ENCODE measurements at regions not wholly inside any gene's neighbourhood (a gene's known extent, or its start where the extent isn't known, plus 50 kb on each side); places are given as distances from the start of the nearest gene placed in this dataset.

DNA sequence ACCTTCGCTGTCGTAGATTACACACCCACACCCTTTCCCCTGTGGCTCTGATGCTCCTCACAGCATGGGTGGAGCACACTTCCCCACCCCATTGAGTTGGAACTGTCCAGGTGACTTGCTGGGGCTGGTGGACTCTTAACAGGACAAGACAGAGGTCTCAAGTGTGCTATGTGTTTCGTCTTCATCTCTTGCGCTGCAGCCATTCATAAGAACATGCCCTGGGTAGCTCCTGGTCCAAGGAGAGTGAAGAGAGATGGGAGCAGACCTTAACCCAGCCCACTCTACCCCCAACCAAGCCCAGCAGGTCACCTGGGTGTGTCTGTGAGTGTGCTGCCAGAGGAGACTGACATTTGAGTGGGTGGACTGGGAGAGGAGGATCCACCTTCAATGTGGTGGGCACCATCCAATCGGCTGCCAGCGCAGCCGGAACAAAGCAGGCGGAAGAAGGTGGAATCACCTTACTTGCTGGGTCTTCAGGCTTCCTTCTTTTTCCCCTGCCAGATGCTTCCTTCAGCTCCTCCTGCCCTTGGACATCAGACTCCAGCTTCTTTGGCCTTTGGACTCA lies 112.4 kb downstream of the HTR5A start:
- no peak for DNase-seq

DNA sequence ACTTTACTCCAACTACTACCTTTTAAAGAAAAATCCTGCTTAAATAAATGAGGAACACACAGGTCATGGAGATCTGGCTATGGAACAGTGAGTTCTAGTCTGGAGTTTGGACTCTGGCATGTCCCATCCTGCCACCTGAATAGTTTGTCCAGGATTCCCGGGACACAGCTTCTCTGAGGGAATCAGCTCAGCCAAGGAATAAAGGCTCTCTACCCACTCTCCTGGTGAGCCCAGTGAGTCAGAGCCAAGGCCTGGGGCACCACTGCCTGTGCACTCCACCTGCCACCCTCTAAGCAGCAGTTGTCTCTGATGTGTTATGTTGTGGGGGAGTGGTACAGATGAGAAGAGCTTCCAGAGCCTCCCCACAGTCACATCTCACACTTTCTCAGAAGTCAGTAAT lies 113.5 kb downstream of the HTR5A start:
- DNase-seq: no peak

DNA sequence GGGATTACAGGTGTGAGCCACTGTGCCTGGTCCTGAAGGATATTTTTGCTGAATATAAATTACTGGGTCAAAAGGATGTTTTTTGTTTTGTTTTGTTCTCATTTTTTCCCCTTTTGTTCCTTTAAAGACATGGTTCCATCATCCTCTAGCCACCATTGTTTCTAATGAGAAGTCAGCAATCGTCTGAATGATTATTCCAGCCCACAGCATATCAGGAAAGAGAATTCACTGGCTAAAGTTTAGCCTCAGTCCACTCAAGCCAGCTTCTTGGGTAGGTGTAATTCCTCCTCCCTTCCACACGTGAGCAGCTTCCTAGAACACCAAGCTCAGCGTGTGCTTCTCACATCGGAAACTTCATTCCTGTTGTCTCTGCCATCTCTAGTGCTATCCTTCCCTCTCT lies 112.8 kb upstream of the INSIG1 start:
- DNase-seq: no peak

DNA sequence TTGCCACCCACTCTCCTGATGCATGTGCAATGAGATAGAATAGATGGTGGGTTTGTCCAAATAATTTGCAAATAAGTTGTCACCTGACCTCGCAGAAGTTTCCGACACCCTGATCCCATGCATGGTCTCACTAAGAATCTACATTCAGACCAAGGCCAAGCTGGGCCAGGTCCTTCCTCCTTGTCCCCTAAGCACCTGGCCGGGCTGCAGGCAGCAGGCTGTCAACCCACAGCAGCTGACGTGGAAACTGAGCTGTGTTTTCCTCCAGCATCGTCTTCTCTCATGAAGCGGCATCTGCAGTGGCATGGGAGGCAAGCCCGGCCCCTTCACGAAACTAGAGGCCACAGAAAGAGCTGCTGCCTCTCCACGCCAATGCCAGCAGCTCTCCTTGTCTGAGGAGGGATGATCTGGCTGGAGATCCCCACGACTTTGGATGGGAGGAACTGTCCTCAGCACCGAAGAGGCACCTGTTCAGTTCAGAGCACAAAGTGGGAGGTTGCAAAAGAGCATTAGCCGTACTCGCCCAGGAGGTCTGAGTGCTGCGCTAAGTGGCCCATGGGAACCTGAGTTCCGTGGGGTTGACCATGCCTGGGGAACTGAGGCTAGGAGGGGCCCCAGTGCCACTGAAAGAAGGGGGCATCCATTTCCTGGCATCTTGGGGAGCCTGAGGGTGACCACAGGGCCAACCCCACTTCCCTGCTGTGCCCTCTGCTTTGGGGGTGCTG lies 110.5 kb upstream of the INSIG1 start:
- no peak for DNase-seq

DNA sequence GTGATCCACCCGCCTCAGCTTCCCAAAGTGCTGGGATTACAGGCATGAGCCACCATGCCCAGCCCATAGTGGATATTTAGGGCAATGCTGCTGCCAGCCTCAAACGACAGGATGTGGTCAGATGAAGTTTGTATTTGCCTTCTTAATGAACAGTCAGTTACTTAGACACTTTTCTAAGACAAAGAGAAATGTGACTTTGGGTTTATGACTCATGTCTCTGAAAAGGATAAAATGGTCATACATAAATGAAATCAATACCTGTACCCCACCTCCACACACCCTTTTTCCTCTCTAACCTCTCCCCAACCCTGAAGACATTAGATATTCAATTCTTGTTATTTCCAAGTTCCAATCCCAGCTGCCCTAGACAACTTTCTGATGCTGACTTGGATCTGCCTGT lies 109.3 kb upstream of the INSIG1 start:
- no peak for DNase-seq

DNA sequence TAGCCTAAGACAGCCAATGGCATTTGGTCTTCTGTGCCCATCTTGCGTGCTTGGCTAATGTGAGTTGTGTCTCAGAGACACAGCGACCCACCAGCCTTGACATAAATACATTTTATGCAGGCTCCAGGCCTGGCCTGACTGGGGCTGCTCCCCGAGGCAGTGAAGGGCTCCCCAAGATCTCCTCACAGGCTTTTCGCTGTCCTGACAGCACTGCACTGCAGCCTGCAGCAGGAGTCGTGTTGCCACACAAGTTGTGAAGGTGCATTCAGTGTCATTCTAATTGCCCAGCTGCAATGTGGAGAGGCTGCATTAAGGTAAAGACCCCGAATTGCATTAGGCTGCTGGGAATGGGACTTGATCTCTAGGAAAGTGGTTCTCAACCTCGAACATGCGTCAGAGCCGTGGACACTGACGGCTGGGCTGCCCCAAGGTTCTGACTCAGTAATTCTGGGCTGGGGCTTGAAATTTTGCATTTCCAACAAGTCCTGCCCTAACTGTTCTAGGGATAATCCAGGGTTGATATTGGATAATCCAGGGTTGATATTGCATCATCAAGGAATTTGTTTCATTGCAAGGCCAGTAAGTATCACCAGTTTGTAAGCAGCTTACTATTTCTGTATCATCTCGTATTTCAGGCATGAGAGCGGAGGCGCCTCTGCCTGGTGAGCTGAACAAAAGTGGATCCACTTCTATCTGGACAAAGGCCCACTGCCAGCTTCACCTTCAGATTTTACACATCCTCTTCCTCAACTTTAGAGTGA lies 108.7 kb upstream of the INSIG1 start:
- DNase-seq: no peak

DNA sequence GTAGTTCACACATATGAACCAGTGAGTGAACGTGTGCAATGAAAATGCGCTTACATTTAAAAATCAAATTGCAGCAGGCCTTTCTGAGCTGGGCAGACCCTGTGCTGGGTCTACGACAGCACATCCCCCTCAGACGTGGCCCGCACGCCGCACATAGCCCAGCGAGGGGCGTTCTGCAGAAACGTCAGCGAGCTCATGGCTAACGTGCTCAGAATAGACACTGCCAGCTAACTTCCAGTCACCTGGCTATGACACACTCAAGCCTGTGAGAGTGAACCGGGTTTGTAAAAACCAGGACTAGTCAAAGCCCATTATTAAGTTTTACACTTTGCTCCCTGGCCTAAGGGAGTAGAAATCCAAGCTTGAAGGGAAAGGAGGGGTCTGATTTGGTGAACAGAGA lies 108.1 kb upstream of the INSIG1 start:
- DNase-seq: no peak

DNA sequence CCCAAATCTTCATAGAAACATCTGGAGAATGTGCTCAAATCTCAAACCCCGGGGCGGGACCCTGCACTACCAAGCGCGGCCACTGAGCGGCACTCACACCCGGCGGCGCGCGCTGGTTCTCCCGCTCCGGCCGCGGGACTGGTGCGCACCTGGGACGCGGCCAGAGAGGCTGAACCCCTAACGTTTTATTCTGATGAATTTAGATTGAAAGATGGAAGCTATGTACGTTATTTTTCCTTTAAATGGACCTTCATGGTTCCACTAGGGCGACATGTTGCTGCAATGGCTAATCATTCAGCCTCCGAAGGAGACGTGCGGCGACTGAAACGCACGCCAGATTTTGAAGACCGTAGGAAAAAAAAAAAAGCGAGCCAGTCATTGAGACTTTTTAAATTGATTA lies 107.0 kb upstream of the INSIG1 start:
- no peak for DNase-seq

DNA sequence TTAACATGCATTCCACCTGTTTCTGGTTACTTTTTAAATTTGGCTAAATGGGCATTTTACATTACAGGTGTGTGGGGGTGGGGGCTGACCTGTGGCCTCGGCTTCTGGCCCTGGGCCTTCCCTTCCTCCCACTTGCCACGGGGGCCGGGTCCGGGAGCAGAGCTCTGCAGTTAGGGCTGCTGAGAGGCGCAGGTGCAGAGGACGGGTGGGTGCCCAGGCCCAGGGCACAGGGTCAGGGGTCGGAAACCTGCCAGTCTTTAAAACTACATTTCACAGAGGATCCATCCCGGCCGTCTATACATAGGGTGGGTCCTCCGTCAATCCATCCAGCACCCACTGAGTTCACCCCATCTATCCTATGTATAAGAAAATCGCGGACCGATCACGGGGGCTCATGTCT lies 106.5 kb upstream of the INSIG1 start:
- no peak for DNase-seq

DNA sequence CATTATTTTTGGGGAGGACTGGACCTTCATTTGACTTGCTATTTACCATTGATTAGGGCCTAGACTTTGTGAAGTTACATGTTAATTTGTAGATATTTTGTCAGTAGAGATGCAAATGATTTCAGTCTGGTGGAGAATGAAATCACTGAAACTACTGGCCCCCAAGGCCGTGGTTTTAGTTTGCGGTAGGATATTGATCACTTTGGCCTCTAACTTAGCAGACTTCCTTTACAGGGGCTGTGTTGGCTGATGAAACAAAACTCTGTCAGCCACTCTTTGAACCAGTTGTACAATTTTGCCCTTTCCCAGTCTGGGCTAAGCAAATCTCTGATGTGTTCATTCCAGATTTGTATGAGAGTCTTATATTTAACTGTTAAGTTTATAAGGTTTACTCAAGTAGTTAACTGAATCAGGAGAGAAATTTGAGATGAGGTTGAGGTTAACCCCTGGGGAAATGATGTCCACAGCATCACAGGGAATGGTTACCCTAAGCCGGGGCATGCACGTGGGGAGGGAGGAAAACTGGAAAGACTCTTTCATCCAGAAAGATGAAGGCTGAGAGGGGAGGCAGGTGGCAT lies 105.7 kb upstream of the INSIG1 start:
- no peak for DNase-seq

DNA sequence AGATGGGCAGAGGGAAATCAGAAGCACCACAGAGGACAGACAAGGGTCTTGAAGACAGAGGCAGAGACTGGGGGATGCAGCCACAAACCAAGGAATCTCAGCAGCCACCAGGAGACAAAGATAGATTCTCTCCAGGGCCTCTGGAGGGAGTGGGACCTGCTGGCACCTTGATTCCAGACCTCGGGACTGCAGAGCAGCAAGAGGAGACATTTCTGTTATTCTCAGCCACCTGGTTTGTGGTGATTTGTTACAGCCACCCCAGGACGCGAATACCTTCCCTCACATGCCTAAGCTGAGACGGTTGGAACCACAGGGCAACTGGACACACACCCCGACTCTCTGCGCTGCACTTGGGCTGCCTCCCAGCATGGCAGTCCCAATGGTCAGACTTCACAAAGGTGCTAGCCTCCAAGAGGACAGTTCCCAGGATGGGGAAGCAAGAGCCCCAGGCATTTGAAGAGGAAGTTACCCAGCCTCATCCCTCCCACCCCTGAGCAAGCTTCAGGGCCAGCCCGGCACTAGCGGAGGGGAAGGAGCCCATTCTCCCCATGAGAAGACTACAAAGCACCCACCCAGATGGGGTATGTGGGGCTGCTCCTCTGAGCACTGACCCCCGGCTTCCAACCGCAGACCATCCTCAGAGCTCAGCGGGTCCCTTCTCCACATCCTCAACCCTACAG lies 104.6 kb upstream of the INSIG1 start:
- no peak for DNase-seq

DNA sequence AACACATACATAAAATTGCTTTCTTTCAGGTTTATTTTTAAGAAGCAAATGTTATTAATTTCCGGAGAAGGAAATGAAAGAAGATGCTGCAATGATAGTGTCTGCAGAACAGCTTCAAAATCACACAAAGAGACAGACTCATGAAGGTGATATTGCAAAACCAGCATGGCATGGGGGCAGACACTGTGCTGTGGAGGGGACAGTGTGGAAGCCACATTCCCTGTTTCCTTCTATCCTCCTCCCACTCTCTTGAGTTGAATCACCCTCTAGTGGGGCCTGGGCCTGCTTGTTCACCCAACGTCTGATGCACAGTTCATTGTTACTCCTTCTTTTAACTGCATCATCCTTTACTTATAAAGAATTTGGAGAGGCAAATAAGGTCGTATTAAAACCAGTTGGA lies 104.0 kb upstream of the INSIG1 start:
- DNase-seq: no peak

DNA sequence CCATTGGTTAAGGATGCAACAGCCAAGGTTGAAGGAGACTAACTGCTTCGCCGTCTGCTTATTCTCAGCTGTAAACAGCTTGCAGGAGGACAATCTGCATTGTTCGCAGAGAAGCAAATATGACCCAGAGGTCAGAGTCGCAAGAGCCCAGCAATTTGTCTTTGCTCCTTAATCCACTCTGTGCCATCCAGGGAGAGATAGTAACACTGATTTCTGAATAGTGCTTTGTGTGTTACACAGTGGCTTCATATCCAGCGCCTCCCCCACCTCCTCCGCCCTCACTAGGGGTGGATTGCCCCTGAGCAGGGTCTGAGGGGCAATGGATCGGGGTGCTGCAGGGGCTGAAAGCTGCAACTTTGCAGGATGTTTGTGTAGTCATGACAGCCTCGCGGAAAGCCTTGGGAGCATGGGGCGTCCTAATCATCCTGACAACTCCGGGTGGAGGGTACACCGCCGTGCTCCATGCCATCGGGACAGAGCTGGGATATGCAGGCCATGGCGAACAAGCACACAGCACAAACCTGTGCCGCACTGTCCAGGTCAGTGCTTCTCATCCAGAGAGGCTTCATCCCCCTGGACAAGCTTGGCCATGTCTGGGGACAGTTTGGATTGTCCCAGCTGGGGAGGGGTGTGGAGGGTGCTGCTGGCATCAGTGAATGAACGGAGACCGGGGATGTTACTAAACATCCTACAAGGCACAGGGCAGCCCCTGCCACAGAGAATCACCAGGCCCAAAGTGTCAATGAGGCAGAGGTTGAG lies 103.1 kb upstream of the INSIG1 start:
- no peak for DNase-seq

DNA sequence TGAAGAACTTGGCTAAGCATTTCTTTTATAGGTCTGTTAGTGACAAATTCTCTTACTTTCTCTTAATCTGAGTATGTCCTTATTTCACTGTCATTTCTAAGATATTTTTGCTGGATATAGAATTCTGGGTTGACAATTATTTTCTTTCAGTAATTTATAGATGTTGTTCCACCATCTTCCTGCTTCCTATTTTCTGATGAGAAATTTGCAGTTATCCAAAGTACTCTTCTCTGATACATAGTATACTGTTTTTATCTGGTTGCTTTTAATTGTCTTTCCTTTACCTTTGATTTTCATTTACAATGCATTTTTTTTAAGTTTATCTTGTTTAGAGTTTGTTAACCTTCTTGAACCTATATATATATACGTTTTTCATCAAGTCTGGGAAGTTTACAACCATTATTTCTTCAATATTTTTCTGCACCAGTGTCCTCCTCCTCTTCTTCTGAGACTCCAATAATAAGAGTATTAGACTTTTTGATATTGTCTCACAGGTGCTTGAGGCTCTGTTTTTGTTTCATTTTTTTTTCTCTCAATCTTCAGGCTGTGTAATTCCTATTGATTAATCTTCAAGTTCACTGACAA lies 101.6 kb upstream of the INSIG1 start:
- no peak for DNase-seq

DNA sequence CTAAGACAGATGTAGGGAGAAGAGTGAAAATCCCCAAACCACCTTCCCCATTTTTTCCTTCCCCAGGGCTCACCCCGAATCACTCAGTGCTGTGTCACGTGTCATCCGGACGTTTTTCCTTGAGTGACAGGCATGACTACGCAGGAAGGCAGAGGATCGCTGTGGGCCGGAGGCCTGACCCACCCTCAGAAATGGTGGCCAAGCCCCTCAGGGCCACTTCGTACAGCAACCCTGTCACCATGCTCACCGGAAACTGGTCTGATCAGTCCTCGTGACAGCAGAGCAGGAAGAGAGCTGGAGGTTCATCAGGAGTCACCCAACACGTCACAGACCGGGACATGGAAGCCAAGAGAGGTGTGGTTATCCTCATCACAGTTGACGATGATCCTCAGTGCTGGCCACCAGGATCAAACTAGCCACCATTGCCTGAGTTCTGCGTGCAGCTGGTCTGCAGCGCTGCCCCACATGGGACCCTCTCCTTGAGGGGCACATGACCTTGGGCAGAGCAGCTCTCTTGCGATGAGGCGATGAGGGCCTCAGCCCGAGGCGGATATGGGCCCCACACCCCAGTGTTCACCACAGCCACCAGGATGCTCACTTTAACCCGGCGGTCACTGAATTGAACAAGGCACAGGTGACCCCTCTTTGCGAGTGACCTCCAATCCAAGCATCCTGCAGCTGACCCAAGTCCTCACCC lies 99.3 kb upstream of the INSIG1 start:
- DNase-seq: no peak

DNA sequence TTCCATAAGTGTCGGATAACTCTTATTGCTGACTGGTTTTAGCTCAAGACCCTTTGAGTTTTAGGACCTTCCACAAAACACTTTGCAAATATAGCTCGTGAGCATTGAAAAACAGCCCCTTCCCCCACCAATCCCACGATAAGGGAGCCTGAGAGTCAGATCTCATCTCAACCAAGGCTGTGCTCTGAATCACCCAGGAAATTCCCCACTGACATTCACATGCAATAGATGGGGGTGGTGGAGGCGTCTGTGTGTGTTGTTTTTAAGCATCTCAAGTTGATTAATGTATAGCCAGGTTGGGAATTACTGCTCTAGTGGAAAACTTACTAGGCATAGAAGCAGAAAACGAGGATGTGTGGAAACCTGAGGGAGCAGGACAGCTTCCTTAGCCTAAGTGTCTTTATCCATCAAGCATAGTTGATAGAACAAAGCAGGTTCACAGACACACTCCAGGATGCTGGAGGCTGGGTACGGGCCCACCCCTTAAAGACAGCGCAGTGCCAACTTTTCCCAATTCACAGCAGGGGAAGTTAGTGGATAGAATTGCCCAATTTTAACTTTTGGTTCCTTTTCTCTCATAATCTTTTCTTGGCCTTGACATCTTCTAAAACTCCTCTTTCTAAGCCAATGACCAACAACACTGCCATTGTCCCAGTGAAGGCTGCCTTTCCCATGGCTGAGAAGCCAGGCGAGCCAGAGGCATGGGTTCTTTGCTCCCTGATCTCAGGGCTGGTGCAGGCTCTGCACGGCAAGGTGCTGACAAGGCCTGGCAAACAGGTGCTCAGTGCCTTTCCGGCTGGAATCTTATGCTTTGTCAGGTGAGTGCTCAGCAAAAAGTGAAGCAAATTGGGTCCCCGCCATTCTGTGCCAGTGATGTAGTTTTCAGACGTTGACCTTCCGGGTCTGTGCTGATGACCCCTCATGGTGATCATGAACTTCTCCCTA lies 98.5 kb upstream of the INSIG1 start:
- DNase-seq: no peak

DNA sequence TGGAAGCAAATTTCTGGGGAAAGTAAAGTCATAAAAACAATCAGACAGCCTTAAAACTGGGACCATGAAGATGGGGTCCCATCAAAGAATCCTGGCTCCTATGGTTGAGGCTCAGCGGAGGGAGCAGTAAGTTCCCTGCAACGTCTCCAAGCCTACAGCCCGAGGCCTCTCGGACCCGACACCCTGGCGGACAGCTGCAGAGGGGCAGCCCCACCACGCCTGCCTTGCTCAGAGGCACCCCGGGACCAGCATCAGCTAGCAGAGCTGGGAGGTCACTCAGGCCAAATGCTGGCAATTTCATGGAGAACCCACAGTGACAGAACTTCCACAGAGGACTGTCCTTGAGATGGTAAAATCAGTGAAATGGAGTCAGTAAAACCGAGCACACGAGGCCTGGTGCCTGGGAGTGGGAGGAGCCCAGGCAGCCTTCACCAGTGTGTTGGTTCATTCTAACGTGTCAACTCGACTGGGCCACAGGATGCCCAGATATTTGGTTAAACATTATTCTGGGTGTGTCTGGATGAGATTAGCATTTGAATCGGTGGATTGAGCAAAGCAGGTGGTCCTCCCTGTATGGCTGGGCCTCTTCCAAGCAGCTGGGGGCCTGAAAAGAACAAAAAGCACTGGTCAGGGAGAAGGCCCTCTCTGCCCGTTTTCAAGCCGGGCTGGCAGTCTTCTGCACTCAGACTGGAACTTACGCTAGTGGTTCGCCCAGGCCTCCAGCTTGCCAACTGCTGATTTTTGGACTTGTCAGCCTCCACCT lies 96.2 kb upstream of the INSIG1 start:
- no peak for DNase-seq

DNA sequence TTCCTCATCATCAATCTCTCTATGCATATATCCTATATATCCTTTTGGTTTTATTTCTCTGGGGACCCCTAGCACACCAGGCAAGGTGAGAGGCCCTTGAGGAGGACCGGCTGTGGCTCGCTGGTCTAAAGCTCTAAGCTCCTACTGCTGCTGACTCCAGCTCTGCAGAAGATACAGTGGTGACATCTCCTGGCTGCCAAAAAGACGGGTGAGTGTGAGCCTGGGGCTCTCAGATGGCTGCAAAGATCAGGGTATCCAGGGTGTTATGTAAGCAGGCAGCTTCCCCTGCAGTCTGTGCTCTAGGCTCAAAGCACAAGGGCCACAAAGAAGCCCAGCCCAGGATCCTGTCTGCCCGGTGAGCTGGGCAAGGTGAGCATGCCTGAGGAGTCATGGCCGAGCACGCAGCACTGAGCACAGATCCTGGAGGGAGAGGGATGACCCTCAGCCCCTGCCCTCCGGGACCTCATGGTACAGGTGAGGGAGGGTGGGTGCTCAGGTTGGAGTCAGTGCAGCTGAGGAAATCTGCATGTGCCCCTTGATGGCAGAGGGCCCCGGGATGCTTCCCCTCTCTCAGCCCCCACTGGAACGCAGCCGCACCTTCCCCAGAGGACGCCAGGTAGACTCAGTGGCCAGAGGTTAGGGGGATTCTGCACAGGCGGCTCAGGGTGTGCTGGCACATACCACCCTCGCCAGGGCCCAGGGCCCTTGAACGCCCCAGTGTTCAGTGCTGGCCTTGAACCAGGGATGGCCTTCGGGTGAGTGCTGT lies 95.4 kb upstream of the INSIG1 start:
- DNase-seq: no peak

All from GF-D8 (cell line).